Cardiac muscle cell (in vitro differentiated cells and primary cell): ENCODE measurements at regions not wholly inside any gene's neighbourhood (a gene's known extent, or its start where the extent isn't known, plus 50 kb on each side); places are given as distances from the start of the nearest gene placed in this dataset.
A peak's percentile ranks its signal among the peaks of the same experiment; 100 is the strongest.

ENCODE experiments used
- DNase-seq, 2 donors: peaks; one replicate each; pipeline versions ENCODE4 v3.0.0 to v3.0.0-alpha.2; 2010 to 2017; ENCODE audit warnings: low read depth in 1 of 2, low spot score in 1 of 2
- H3K27ac ChIP-seq: fragments of 200-600 bp; sonication (generic); 2 replicates; pipeline ENCODE4 v1.5.1; 2016
- H3K27me3 ChIP-seq: fragments of 200-600 bp; sonication (generic); 2 replicates; pipeline ENCODE4 v1.6.0; 2016; ENCODE audit warnings: control low read depth
- H3K36me3 ChIP-seq: fragments of 200-600 bp; sonication (generic); 2 replicates; pipeline ENCODE4 v1.5.1; 2016; ENCODE audit warnings: control low read depth
- H3K4me1 ChIP-seq: fragments of 200-600 bp; sonication (generic); 2 replicates; pipeline ENCODE4 v1.8.1; 2017; ENCODE audit warnings: low read depth, mild to moderate bottlenecking, mixed run types
- H3K4me3 ChIP-seq: fragments of 200-600 bp; sonication (generic); 2 replicates; pipeline ENCODE4 v1.5.1; 2016; ENCODE audit warnings: mild to moderate bottlenecking
- H3K9me3 ChIP-seq: fragments of 200-600 bp; sonication (generic); 2 replicates; pipeline ENCODE4 v1.5.1; 2017; ENCODE audit warnings: low read depth, mild to moderate bottlenecking, control low read depth
- TF ChIP-seq, protein P1 (sequence below): IDR thresholded peaks from 2 replicates; pipeline ENCODE4 v1.5.1; 2012; ENCODE audit warnings: low read depth, mild to moderate bottlenecking, low read length

- Histone ChIP-seq H3K36me3 (no peaks in the 10 kb centered on the region), H3K27me3 (no peaks in the 10 kb centered on the region), H3K27ac (no peak overlapping the region), H3K4me3 (no peak overlapping the region), H3K4me1 (no peaks in the 10 kb centered on the region), H3K9me3 (no peaks in the 10 kb centered on the region)
- TF ChIP-seq, protein P1, sequence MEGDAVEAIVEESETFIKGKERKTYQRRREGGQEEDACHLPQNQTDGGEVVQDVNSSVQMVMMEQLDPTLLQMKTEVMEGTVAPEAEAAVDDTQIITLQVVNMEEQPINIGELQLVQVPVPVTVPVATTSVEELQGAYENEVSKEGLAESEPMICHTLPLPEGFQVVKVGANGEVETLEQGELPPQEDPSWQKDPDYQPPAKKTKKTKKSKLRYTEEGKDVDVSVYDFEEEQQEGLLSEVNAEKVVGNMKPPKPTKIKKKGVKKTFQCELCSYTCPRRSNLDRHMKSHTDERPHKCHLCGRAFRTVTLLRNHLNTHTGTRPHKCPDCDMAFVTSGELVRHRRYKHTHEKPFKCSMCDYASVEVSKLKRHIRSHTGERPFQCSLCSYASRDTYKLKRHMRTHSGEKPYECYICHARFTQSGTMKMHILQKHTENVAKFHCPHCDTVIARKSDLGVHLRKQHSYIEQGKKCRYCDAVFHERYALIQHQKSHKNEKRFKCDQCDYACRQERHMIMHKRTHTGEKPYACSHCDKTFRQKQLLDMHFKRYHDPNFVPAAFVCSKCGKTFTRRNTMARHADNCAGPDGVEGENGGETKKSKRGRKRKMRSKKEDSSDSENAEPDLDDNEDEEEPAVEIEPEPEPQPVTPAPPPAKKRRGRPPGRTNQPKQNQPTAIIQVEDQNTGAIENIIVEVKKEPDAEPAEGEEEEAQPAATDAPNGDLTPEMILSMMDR: no peak
- DNase-seq: no peak
Measured at GRCh38 chr12:78406213-78406612, 458.4 kb upstream of the SYT1 start.

- DNase-seq: peak in 1 of 2 donors; percentile 12
- TF ChIP-seq, protein P1: no peak
Measured at GRCh38 chr12:78406828-78407227, 457.7 kb upstream of the SYT1 start.

DNA sequence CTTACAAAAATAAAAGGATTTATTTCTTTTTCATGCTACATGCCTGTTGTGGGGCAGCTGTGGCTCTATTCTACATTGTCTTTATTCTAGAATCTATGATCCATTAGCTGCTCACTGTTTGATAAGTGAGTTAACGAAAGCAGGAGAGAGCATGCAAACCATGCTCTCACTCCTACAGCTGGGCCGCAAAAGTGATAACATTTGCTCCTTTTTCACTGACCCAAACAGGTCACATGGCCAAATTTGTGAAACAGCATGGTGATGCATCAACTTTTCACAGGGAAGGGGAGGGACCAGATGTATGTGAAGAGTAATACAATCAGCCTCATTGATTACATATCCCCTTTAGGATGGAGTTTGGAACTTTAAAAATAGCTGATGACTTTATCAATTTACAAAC is 456.9 kb upstream of the SYT1 start:
- no peaks in the 10 kb centered on the region for H3K36me3 ChIP-seq
- TF ChIP-seq, protein P1: no peak
- peak in 1 of 2 donors; percentile 11 for DNase-seq
- H3K9me3 ChIP-seq: no peaks in the 10 kb centered on the region
- no peaks in the 10 kb centered on the region for H3K4me1 ChIP-seq
- no peaks in the 10 kb centered on the region for H3K27me3 ChIP-seq
- H3K4me3 ChIP-seq: no peak overlapping the region
- no peak overlapping the region for H3K27ac ChIP-seq

More at GRCh38 chr12:78406828-78407227, 457.7 kb upstream of the SYT1 start:
- Histone ChIP-seq H3K27me3 (no peaks in the 10 kb centered on the region), H3K36me3 (no peaks in the 10 kb centered on the region), H3K27ac (no peak overlapping the region), H3K4me1 (no peaks in the 10 kb centered on the region), H3K4me3 (no peak overlapping the region), H3K9me3 (no peaks in the 10 kb centered on the region)

GRCh38 chr12:78414071-78414470 is 450.5 kb upstream of the SYT1 start:
- DNase-seq: no peak
- TF ChIP-seq, protein P1: no peak
- Histone ChIP-seq H3K27me3 (no peaks in the 10 kb centered on the region), H3K36me3 (no peaks in the 10 kb centered on the region), H3K27ac (no peak overlapping the region), H3K4me3 (no peak overlapping the region), H3K4me1 (no peaks in the 10 kb centered on the region), H3K9me3 (no peaks in the 10 kb centered on the region)

DNA sequence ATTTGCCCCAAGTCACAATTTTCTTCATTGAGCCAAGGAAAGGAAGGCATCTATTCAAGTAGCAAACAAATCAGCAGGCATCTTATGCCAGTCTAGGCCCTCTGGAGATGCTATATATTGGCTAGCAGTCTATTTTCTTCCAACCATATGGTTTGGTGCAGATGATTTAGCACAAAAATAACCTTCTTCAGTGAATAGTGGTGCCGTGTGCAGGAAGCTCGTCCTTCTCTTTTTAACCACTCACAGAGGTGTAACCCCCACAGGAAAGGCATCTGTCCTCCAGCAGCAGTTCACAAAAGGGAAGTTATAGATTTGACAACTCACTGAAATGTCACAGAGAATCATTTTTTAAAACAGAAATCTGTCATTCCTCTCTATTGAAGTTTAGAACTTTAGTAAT is 445.7 kb upstream of the SYT1 start:
- Histone ChIP-seq H3K36me3 (no peaks in the 10 kb centered on the region), H3K9me3 (no peaks in the 10 kb centered on the region), H3K4me3 (no peak overlapping the region), H3K4me1 (no peaks in the 10 kb centered on the region), H3K27me3 (no peaks in the 10 kb centered on the region), H3K27ac (no peak overlapping the region)
- DNase-seq: no peak
- TF ChIP-seq, protein P1: no peak

GRCh38 chr12:78419513-78419912 is 445.1 kb upstream of the SYT1 start:
- no peaks in the 10 kb centered on the region for H3K9me3 ChIP-seq
- no peak overlapping the region for H3K4me3 ChIP-seq
- H3K27ac ChIP-seq: no peak overlapping the region
- TF ChIP-seq, protein P1: no peak
- H3K4me1 ChIP-seq: no peaks in the 10 kb centered on the region
- no peaks in the 10 kb centered on the region for H3K27me3 ChIP-seq
- H3K36me3 ChIP-seq: no peaks in the 10 kb centered on the region
- DNase-seq: no peak
